Daoy (cell line): ENCODE measurements at regions not wholly inside any gene's neighbourhood (a gene's known extent, or its start where the extent isn't known, plus 50 kb on each side); places are given as distances from the start of the nearest gene placed in this dataset.
"Not testable (repeated sequence)": the region's sequence is repeated elsewhere in the genome, so short reads cannot be mapped to it uniquely, and the experiment has no call there.

Experiments
- DNase-seq: peaks from one replicate; pipeline ENCODE4 v3.0.0-alpha.2; 2015; ENCODE audit warnings: low read depth

DNA sequence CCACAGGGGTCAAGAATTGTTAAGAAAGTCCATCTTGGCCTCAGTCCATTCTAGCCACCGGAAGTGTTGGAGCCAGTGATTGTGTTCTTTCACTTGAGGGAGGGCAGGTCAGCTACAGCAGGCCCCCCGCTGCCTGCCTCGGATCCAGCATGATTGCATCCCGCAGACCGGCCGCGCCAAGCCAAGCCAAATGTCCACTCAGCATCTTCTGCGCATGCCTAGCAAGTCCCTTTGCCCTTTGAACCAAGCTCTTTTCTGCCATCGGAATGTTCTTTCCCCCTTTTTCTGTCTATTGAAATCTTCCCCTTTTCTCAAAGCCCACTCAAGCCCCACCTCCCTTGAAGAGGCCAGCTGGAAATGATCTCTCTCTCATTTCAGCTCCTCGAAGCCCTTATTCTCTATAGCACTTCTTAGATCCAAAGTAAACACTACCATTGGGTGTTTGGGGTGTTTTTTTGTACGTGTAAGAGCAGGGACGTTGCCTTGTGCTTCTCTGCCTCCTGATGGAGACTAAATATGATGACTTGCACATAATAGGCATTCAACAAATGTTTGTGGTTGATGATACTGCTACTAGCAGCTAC, 147.8 kb upstream of the BCOR start:
- no peak for DNase-seq

DNA sequence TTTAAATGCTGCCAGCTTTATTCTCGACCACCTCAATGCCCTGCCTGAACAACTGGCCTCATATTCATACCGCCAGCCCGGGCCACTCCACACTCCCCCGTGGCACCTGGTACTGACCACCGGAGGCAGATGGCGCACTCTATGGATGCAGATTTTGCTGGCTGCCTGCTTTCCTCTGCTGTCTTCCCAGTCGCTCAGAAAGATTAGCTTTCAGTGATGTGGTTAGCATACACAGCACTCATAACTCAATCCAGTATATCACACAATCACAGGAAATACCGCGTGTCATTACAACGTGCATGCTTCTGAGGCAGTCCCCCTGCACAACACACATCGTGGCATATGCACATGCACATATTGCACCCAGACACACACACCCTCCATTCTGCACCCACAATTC, 147.2 kb upstream of the BCOR start:
- DNase-seq = no peak

DNA sequence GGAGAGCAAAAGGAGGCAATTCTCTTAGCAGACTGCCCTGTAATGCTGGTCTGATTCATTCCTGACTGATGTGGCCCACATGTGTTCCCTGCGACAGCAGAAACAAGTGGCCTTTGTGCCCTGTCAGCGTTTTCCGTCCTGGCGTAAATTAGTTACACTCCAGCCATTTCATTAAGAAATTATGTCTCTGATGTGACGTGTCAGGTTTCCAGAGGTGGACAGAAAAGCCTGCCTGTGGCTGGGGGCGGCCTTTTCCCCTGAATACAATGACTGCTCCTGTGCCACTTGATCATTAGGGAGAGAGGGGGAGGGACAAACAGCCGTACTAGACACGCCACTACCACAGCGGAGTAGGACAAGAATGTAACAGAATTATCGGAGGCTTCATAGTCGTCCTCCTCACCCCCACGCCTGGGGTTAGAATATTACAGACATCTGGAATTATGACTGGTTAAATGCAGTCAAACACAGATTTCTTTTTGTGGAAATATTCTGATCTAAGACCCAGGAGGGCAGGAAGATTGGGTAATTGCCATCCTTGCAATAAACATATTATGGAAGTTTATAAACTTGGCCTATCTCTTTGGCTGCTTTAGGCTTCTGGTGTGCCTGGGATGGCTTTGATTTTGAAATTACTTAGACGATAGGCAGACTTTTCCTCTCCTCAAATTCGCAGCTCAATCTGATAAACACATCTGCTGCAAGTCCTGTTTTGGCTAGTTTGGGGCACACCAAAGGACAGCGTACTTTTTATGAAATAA, 146.2 kb upstream of the BCOR start:
- DNase-seq = no peak

DNA sequence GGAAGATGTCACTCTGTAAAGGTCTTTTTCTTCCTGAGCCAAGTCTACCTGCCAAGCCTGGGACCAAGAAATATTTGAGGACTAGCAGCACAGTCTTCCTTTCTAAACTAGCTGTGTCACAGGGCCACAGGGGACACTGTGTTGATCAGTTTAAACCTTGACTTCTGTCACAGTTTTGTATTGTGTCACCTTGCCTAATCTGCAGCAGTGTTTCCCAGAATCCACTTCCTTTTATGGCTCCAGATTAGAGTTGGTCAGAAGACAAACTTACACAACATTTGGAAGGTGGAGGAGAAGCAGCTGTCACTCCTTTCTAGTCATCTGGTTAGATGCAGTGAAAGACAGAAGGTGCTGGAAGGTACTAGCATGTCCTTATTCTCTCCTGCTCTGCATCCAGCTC, 143.1 kb upstream of the BCOR start:
- DNase-seq = no peak

DNA sequence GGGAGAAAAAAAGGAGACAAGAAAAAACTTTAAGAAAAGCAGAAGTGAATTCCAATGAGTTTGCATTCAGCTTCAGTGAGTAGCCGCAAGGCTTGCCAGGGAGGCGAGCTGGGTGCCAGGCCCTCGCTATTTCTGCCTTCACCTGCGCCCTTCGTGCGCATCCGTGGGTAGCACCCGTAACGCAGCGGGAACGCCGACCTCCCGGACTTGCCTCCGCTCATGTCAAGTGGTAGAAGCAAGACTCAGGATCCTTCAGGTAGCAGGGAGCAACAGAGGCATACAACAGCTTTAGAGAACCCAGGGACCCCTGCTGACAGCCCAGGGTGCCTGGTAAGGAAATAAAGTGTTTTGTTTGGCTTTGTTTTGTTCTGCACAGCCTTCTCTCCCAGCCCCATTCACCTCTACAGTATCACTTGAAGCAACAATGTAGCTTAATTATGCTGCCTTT, 140.0 kb upstream of the BCOR start:
- no peak for DNase-seq

DNA sequence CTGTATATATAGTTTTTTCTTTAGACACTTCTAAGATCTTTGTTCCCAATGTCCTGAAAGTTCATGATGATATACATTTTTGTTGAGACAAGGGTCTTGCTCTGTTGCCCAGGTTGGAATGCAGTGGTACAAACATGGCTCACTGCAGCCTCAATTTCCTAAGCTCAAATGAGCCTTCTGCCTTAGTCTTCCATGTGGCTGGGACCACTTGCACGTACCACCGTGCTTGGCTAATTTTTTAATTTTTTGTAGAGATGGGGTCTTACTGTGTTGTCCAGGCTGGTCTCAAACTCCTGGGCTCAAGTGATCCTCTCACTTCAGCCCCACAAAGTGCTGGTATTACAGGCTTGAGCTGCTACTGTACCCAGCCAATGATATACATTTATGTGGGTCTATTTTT, 132.9 kb upstream of the BCOR start:
- no peak for DNase-seq

DNA sequence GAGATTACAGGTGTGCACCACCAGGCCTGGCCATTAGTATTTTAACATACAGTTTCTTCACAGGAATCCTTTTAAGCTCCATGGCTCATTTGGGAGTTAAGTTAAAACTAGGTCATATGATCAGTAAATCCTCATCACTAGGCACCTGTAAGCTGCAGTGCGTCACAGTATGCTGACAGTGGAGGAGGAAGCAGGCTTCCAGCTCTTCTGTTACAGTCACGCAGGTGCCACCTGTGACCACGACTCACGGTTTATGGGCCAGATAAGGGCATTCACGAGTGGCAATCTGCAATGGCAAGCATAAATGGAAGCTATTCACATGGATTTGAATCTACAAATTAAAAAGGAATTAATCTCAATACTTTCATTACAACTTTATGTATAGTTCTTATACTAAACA, 129.4 kb upstream of the BCOR start:
- no peak for DNase-seq

DNA sequence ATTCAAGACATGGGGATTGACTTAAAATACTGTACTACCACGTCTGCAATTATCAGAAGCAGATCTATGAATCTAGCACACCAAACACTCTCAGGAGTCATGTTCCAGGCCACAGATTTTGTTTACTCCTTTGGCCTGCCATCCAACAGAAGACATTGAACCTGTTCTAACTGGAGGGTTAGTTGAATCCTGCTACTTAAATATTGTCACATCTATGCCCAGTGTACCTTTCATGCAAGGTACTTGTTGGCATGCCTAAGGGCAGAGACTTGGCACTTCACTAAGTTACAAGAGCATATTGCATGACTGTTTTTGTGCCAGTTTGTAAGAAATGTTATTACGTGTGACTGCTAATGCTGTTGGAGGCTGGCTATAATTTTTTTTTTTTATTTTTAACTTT, 126.9 kb upstream of the BCOR start:
- no peak for DNase-seq

DNA sequence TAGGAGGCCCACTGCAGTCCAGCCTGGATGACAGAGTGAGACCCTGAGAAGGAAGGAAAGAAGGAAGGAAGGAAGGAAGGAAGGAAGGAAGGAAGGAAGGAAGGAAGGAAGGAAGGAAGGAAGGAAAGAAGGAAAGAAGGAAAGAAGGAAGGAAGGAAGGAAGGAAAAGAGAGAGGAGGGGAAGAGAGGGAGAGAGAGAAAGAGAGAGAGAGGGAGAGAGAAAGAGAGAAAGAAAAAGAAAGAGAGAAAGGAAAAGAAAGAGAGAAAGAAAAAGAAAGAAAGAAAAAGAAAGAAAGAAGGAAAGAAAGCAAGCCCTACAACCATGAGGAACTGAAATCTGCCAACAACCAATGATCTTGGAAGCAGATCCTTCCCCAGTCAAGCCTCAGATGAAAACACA, 124.9 kb upstream of the BCOR start:
- DNase-seq = not testable (repeated sequence)

DNA sequence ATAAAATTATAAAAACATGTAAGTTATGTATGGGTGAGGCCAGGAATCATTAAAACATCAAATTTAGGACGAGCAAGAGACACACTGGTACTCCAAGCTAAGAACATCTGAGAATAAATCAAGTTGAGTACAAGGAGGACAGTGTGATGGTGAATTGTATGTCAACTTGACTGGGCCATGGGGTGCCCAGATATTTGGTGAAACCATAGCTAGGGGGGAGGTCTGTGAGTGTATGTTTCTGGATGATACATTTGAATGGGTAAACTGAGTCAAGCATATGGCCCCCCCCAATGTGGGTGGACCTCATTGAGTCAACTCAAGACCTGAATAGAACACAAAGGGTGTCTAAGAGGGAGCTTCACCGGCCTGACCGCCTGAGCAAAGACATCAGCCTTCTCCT, 115.3 kb upstream of the BCOR start:
- DNase-seq = no peak

DNA sequence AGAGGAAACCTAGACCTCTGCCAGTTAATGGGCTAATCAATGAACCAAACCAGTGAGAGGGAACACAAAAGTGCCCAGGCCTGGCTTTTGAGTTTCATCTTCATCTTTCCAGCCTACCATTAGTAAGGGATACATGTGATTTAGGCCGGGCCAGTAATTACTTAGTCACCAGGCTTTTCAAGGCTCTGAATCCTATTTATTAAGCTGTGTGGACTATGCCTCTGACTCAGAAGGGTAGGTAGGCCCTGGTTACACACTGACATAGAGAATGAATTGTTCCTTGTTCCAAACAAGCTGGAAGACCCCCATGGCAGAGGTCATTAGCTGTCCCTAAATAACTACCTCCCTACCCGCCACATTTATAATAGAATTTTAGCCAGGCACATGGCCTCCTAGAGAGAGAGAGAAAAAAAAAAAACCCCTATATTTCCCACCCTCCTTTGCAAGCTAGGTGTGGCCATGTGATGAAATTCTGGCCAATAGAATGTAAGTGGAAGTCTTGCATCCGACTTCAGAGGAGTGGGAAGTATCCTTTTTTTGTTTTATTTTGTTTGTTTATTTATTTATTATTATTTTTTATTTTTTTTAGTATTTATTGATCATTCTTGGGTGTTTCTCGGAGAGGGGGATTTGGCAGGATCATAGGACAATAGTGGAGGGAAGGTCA, 112.3 kb upstream of the BCOR start:
- DNase-seq = peak; percentile 43

DNA sequence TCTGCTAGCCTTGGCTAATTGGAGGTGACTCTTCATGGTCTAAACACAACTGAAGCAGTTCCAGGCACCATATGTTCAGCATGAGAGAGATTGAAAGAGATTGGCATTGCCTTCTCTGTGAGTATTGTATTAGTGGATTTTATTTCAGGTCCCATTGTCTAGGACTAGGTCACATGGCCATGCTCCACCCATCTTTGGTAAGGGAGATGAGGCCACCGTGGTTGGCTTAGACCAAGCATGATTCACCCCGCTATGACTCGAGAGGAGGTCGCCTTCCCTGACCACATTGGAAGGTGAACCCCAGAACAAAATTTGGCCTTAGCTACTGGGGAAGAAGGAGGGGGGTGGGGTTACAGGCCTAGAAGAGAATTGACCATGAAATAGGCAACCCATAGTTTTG, 109.9 kb upstream of the BCOR start:
- DNase-seq = peak; percentile 60

DNA sequence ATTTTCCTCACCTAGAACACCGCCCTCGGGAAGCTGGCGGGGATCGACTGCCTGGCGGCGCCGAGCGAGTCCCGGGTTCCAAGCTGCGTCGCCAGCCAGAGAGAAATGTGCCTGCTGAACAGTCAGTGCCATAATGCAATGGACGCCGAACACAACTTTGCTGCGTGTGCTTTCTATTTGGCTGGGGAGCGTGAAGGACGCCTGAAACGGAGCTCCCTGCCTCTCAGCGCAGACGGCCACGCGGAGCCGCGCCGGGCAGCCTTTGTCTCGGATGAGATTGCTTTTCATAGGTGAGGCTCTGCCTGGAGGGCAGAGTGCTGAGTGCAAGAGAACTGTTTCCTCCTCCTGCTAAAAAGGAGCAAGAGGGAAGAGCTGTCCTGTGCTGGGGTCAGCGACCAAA, 107.7 kb upstream of the BCOR start:
- no peak for DNase-seq

DNA sequence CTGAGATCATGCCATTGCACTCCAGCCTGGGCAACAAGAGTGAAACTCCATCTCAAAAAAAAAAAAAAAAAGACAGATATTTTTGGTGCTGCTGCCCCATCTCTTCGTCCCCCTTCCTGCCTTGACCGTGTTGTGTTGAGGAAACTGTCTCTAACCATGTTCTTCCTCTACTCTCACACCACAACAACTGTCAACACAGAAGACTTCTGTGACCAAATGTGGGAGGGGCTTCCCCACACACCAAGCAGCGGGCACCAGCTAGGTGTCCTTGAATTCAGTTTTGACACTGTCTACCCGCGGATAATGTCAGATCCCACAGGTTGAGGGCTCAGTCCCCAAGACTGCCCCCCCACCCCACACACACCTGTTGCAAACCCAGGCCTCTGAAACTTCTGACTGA, 104.7 kb upstream of the BCOR start:
- DNase-seq = no peak

DNA sequence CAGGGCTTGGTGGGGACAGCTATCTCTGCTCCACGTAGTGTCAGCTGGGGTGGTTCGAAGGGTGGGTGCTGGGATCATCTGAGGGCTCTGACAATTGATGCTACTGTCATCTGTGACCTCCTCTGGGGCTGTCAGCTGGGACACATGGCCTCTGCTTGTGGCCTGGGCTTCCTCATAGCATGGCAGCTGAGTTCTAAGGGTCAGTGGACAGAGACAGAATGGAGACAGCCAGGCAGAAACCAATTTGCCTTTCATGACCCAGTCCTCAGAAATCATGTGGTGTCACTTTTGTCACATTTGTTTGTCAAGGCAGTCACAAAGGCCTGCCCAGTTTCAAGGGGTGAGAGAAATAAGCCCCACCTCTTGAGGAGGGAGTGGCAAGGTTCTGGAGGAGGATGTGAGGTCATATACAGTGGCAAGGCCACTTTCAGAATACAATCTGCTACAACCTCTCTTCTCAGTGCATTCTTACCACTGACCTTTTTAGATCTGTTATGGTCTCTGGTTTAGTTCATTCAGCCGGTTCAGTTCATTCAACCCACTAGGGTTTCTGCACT, 103.6 kb upstream of the BCOR start:
- DNase-seq = no peak

DNA sequence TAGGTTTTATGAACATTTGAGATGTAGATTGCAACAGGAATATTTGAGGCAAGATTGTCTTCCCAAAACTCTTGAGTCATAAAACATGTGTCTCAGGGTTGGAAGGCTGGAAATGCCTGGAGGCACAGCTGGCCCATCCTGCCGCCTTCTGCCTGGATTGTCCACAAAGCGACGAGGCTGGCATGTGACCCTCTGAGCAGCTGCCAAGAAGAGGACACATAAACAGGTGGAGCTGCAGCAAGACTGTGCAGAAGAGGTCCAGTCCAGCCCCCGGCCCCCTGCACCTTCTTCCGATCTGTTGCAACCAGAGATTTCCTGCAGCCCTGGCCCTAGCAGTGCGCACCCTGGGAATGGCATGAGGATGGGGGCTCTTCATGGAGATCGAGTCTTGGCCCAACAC, 101.9 kb upstream of the BCOR start:
- no peak for DNase-seq

DNA sequence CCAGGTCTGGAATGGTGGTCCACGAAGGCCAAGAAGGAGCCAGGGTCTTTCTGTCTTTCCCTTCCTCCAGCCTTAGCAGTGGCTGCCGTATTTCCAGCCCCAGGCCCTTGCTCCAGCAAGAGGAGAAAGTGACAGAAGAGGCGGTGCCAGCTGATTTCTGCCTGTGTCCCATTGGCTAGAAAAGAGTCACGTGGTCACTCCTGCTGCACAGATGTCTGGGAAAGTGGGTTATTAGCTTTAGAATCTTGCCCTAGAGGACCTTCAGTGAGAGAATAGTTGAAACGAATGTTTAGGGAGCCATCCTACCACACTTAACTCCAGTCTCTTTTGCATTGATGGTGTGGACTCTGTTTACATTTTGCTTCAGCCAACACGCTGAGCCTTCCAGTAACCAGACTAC, 99.3 kb upstream of the BCOR start:
- no peak for DNase-seq

DNA sequence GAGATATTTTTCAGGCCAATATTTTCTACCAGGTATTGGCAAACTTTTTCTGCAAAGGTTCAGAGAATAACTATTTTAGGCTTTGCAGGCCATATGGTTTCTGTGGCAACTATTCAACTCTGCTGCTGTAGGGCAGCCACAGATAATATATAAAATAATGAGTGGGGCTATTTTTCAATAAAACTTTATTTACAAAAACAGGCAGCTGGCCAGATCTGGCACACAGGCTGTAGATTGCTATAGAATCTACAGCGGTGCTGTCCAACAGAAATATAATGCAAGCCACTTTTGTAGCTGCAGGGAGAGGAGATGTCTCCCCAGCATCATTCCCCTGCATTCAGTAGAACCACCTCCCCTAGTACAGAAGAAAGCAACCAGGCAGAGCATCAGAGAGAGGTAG, 97.6 kb upstream of the BCOR start:
- no peak for DNase-seq

DNA sequence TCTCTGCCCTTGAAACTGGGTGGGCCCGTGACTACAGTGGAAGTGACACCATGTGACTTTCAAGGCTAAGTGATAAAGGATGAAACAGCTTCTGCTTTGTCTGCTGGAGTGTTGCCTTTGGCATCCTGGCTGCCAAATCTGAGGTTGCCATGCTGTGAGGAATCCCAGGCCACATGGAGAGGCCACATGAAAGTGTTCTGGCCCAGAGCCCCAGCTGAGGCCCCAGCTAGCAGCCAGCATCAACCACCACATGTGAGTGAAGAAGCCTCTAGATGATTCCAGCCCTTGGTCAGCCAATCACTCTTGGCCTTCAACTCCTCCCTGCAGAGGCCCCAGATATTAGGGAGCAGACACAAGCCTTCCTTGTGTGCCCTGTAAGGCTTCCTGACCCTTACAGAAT, 94.4 kb upstream of the BCOR start:
- no peak for DNase-seq

DNA sequence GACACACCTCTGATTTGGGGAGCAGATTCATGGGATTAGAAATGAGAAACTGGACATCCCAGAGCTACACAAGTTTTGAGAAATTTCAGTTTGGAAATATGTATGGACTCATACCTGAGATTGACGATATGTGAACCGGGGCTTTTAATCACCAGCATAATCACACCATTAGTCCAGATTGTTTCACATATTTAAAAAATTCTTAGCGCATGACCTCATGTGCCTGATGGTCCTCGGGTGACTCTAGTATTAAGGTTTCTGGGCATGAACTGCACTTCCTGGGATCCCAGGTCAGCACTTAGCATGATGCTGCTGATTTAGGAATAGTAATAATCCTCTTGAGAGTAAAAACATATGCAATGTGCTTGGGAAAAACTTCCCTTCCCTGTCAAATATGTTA, 91.9 kb upstream of the BCOR start:
- DNase-seq = peak; percentile 27

DNA sequence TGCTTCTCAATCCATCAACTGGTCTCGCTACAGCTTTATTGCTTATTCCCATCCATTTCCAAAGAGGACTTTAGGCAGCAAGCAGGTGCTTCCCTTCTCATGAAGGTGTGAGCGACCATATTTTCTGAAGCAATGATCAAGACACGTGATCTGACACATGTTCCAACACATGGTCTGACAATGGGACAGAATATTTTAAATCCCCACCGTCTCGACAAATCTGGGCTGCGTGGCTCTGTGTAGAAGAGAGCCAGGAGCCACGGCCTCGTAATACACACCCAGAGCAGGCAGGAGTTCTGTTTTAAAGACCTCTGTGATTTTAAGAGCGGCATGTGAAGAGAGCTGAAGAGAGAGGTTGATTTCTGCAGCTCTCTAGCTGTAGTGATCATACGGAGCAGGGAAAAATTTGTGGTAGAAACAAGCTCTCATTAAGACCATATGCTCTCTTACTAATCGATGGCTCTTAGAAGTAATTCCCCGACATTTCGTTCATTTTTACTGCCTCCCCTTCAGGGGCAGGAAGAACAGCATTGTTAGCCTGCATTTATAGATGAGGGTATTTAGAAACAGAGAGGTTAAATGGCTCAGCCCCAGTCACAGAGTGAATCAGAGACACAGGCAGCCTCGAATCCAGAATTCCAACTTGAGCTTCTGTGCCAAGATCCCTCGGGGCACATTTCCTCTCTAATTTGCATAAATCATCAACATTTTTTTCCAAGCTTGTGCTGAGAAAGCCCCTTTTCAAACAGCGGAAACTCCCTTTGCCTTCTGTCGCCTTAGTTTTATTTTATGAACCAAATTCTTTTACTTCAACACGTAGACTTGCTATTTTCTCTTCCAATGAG, 91.0 kb upstream of the BCOR start:
- DNase-seq = peak; percentile 76

DNA sequence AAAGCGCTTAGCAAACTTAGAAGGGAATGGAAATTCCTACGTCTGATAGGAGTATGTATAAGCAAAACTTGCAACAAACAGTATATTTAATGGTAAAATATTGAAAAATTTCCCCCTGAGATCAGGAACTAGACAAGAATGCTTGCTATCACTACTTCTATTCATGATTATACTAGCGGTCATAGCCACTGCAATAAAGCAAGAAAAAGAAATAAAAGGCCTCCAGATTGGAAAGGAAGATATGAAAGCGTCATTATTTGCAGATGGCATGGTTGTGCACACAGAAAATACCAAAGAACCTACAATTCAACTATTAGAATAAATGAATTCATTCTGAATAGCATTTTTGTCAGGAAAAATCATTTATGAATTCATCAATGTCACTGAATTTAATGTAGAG, 87.2 kb upstream of the BCOR start:
- no peak for DNase-seq
